ENCODE measurements at regions not wholly inside any gene's neighbourhood (a gene's known extent, or its start where the extent isn't known, plus 50 kb on each side); places are given as distances from the start of the nearest gene placed in this dataset.
"Not testable (repeated sequence)": the region's sequence is repeated elsewhere in the genome, so short reads cannot be mapped to it uniquely, and the experiment has no call there.

- DNase-seq (ENCODE audit: low read depth), result no peak
Observed at GRCh38 chr20:40856653-40857052, 167.6 kb upstream of the MAFB start.

DNA sequence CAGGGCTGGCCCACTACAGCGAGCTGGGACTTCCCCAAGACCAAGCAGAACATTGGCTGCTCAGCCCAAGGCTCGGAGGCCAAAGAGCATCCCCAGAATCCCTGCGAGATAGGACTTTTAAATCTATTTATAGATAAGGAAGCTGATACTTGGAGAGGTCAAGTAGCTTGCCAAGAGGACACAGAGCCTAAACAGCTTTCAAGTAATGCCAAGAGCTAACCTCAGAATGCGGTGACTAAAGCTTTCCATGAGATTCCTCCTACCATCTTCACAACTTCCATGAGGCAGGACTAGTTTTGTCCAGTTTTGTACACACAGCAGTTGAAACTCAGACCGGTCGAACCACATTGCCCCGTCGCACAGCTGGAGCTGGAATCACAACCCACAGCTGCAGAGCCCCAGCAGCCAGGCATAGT, 168.1 kb upstream of the TOP1 start:
- no peak for DNase-seq (ENCODE audit: low read depth)

DNA sequence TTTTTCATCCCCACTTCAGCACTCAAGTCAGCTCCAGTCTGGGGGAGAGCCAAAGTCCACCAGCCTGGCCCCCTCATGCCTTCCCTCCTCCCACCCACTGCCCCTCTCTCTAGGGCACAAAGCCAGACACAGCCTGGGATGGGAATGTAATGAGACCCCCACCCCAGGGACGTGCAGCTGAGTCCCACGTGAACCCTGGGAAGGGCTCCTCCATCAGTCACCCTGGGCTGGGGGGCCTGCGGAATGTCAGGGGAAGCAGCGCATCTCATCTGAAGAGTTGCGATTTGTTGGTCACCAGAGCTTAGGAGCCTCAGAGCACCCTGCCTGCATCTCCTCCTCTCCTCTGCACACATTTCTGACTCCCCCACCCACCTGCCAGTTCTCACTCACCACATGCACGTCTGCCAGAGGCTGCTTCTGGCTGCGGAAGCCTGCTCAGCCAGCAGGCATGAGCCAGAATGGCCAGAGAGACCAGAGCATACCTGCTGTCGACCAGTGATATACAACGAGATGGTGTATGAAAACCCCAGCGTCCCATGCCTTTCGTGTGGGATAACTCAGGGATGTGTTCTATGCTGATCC, 167.1 kb upstream of the TOP1 start:
- DNase-seq (ENCODE audit: low read depth), result no peak

DNA sequence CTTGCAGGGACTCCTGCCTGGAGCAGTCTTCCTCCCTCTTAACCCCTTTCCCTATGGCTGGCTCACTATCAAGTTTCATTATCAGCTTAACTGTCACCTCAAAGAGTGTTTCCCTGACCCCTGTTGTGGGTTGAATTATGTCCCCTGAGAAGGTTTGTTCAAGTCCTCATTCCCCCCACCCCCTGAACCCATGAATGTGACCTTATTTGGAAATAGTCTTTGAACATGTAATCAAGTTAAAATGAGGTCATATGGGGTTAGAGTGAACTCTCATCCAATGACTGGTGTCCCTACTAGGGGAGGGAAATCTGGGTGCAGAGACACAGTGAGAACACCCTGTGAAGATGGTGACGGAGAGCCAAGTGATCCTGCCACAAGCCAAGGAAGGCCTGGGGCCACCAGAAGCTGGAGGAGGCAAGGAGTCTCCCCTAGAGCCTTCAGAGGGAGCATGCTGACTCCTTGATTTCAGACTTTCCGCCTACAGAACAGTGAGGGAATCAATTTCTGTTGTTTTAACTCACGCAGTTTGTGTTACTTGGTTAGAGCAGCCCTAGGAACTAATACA, 165.2 kb upstream of the TOP1 start:
- DNase-seq (ENCODE audit: low read depth), result no peak

- no peak for DNase-seq (ENCODE audit: low read depth)
Observed at GRCh38 chr20:40864470-40864869, 164.2 kb upstream of the TOP1 start.

DNA sequence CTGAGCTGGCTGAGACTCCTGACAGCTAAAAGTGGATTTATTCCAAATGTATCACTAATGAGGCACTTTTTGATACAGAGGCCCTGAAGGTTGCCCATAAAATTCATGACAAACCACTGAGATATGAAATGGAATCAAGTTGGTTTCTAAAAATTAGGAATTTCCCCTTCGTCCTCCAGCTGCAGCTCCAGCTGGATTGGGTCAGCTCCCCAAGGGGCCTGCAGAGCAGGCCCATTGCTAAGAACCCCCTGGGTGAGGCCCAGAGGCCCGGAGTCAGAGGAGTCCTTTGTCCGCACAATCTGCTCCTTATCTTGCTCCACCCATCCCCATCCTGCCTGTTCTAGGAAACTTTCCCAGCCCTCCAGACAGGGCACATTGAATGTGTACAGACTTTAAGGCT, 163.5 kb upstream of the TOP1 start:
- no peak for DNase-seq (ENCODE audit: low read depth)

DNA sequence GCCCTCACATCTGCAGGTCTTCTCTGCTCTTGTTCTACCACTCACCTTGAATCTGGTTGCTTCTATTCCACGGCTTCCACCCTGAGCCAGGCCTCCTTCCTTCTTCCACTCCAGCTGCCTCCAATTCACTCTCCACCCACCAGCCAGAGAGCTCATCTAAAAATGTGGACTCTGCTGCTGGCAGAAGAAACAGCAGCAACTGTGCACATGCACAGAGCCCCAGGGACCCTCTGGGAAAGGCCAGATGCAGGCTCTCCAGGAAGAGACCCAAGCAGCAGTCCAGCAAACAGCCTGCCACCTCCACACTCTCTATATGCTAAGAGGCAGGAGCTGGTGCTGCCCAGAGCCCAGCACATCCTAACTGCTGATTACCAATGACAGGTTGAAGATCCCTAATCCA, 162.6 kb upstream of the TOP1 start:
- no peak for DNase-seq (ENCODE audit: low read depth)

GRCh38 chr20:40868551-40869217, 159.9 kb upstream of the TOP1 start:
- no peak for DNase-seq (ENCODE audit: low read depth)

DNA sequence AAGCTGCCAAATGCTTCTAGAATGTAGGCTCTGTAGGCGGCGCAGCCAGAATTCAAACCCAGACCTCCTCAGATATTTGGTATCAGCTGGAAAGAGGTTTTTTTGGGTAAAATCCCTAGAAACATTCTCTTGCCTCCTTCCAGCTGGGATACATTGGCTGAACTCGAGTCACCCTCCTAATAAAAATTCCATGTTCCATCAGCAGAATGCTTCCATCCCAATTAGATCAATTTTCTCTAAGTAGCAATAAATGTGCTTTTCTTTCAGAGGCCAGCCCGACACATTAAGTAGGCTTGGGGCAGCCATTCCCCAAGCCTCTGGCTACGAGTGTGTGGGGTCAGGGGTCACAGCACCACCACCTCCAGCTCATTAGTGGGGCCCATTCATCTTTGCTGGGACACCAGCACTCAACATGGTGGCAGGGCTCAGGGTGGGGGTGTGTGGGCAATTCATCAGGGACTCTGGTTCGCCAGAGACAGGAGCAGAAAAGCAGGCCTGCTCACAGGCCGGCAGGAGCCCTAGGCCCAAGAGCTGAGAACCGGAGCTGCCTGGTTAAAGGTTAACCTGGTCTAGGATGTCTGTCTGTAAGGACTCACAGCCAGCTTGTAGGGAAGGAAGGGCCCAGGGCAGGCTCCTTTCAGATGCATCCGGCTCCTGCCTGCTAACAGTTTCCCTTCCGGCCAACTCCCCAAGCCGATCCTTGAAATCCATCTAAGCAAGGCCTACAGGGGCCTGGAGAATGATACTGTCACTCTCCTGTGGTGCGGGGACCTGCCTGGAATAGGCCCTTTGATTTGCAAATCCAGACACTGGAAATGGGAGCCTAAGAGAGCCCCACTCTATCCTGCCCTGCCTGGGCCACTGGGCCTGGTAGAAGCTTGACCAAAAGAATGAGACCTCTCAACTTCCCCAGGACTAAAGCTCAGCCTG, 159.1 kb upstream of the TOP1 start:
- no peak for DNase-seq (ENCODE audit: low read depth)

DNA sequence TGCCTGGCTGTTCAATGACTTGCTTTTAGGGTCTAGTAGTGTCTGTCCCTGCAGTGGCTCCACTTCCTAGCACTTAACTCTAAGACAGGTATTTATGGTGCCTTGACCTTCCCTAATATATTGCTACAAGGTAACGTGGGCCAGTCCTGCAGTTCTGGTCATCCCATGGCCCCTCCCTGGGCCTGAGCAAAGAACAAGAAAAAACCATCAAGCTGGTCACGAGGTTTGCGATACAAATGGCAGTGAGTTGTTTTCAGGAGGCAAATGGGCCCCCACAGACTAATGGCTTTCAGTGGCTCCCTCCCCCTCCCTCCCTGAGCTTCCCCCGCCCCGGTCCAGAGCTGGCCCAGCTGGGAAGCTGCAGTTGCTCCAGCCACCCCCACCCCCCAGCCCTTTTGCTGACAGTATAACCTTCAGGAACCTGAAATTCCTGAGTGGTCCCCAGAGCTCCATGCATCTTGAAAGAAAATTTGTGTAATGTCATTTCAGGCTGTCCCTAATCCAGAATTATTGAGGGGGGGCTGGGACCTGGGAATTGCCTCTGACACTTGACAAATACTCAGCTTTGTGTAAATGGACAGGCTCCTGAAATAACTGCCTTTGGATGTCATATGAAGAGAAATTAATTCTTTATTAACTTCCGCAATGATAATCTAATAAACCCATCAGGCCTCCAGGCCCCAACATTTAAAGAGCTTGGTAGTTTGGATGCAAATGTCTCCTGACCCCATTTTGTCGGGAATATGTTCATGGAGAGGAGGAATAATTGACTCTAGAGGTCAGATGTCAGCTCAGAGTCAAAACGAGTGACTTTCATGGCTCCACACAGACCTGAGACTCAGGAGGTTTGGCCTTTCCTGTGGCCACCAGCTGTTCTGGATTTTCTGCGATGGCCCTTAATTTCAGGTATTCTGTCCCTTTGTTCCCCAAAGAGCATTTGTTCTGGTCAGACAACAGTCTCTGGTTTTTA, 153.2 kb upstream of the TOP1 start:
- no peak for DNase-seq (ENCODE audit: low read depth)

- not testable (repeated sequence) for DNase-seq (ENCODE audit: low read depth)
Observed at GRCh38 chr20:40878099-40878498, 150.5 kb upstream of the TOP1 start.

- no peak for DNase-seq (ENCODE audit: low read depth)
Observed at GRCh38 chr20:40880063-40880728, 148.4 kb upstream of the TOP1 start.

GRCh38 chr20:40880729-40881109, 147.9 kb upstream of the TOP1 start:
- DNase-seq (ENCODE audit: low read depth), result no peak

GRCh38 chr20:40882152-40882551, 146.5 kb upstream of the TOP1 start:
- no peak for DNase-seq (ENCODE audit: low read depth)

- no peak for DNase-seq (ENCODE audit: low read depth)
Observed at GRCh38 chr20:40883097-40883496, 145.5 kb upstream of the TOP1 start.

- no peak for DNase-seq (ENCODE audit: low read depth)
Observed at GRCh38 chr20:40887105-40887504, 141.5 kb upstream of the TOP1 start.

- not testable (repeated sequence) for DNase-seq (ENCODE audit: low read depth)
Observed at GRCh38 chr20:40889266-40889665, 139.4 kb upstream of the TOP1 start.

GRCh38 chr20:40890181-40890580, 138.4 kb upstream of the TOP1 start:
- no peak for DNase-seq (ENCODE audit: low read depth)

GRCh38 chr20:40890635-40891034, 138.0 kb upstream of the TOP1 start:
- no peak for DNase-seq (ENCODE audit: low read depth)

DNA sequence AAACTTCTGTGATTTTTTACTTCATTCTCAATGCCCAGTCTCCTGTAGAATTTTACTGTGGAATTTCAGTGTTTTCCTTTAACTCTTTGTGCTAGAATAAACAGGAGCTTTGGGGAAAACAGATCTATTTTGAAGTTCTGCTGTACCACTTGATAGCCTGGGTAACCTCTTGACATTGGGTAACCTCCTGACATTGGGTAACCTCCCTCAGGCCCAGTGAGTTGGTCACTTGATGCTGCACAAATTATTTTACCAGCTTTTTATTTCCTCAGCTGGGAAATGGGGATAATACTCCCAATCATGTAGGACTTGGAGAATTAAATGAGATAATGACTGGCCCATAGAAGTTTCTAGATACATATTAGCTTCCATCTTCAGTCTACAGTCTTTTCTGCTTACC, 137.3 kb upstream of the TOP1 start:
- no peak for DNase-seq (ENCODE audit: low read depth)

- DNase-seq (ENCODE audit: low read depth), result no peak
Observed at GRCh38 chr20:40892642-40893041, 136.0 kb upstream of the TOP1 start.
